GM18520 (cell line): ENCODE measurements at regions not wholly inside any gene's neighbourhood (a gene's known extent, or its start where the extent isn't known, plus 50 kb on each side); places are given as distances from the start of the nearest gene placed in this dataset.

Source experiments
- ATAC-seq: cut with Tn5 transposase; IDR thresholded peaks from one replicate; pipeline ENCODE4 v1.9.1; 2021; ENCODE audit not compliant: unreplicated experiment

- ATAC-seq = no peak
These were observed 261.3 kb downstream of the PIK3R1 start for GRCh38 chr5:68476854-68477253.

- no peak for ATAC-seq
These were observed 262.9 kb downstream of the PIK3R1 start for GRCh38 chr5:68478301-68479095.

DNA sequence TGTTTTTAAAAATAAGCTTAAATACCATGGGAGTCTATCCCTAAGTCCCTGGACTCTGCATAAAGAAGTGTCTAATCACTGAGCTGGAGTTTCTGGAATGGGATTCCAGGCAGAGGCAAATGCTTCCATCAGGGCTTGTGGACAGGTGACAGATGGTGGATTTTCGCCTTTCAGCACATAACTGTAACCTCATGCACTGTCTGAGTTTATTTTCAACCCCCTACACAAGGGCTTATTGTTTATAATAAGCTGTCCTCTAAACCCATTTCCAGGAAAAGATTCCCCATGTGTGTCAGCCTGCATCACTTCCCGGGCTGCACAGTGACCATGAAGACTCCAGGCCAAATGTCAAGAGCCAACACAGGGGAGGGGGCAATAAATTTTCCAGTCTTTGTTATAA, 264.0 kb downstream of the PIK3R1 start:
- no peak for ATAC-seq

DNA sequence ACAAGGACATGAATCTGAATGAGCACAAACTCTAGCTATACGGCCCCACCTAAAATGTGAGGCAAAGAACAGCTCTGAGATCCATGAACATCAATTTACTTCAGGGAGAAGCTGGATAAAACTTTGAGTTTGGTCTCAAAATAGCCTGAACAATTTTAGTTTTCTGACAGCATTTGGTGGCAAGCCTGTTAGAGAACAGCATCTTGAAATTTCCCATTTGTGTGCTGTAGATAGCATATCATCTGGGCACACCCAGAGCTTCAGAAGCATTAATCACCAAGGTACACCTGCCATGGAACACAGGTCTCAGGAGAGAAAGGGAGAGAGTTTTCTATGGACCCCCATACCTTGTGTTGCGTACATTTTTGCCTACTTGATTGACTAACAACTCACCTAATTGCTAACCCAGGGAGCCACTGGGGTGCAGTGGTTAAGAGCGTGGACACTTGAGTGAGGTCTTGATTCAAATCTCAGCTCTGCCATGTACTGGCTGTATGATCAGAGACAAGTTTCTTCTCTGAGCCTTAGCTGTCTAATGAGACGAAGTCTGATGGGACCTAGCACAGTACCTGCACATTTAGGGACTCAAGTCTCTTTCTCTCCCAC, 264.9 kb downstream of the PIK3R1 start:
- no peak for ATAC-seq

DNA sequence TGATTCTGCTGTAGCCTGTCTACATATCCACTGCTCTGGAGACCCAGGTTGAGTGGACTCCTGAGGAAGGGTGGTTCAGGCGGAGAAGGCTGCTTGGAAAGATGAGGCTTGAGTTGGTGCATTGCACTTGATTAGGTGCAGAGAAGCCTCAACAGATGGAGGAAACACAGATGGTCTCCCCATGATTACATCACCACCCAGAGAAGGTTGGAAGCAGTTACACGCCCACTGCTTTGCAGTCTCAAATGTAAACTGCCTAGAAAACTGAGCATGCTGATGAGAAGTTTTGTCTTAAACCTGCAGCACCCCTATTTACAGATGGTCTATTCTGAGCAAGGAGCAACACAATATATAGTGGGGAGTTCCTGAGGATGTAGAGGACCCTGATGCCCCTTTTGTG, 266.6 kb downstream of the PIK3R1 start:
- no peak for ATAC-seq

DNA sequence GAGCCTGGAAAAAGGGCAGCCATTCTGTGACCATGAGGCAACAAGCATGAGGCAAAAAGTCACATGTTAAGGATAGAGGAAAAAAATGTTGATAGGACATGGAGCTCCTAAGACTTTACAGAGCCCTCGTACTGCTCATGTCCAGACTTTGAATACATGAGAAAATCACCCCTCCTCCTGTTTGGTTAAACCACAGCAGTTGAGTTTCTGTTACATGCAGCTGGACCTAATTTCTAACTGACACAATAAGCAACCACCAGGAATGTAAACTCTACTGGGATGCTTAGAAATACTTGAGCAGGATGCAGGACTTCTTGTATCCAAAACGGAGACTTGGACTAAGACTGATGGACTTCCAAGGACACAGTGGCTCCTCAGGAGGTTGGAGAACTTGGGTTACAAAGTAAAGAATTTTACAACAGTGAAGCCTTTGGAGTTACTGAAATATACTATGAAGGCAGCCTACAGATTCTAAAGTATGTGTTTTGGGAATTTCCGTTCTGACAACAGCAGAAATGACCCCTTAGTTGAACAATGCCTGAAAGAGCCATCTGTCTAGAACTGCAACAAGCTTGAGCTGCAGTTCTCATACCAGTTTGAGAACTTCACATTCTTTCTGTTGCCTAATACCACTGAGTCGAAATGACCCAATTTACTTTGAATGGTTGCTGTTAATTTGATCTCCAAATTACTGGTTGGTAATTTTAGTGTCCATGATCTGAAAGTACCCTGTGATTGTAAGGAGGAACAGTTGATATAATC, 268.9 kb downstream of the PIK3R1 start:
- ATAC-seq = no peak

DNA sequence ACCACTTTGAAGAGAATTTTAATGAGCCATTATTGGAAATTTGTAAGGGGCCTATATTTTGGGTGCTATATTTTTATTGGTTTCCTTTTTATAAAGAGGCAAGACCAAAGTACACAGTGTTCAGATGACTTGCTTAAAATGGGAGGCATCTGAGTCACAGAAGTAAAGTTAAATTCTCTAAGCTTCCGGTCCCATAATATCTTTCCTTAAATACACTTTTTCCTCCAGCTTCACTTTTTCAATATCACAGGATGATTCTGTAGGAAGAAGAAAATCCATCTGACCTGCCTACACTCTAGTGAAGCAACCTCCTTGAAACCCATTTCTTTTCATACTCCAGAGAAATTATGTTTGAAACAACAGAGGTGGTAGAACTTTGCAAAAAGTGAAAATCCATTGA, 274.0 kb downstream of the PIK3R1 start:
- no peak for ATAC-seq

GRCh38 chr5:68490406-68490805, 274.9 kb downstream of the PIK3R1 start:
- ATAC-seq = no peak

DNA sequence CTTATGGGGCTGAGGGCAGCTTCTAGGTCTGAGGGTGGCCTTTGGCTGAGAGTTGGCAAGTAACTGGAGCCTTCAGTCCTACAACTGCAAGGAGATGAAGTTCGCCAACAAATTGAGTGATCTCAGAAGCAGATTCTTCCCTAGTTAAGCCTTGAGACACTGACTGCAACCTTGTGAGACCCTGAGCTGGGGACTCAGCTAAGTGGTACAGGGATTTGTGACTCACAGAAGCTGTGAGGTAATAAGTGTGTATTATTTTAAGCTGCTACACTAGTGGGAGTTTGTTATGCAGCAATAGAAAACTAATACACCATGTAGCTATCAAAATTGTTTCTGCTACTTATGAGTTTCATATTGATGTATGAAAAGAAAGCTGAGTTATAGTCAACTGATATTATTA, 279.2 kb downstream of the PIK3R1 start:
- ATAC-seq = no peak

GRCh38 chr5:68499987-68500386, 284.4 kb downstream of the PIK3R1 start:
- no peak for ATAC-seq

DNA sequence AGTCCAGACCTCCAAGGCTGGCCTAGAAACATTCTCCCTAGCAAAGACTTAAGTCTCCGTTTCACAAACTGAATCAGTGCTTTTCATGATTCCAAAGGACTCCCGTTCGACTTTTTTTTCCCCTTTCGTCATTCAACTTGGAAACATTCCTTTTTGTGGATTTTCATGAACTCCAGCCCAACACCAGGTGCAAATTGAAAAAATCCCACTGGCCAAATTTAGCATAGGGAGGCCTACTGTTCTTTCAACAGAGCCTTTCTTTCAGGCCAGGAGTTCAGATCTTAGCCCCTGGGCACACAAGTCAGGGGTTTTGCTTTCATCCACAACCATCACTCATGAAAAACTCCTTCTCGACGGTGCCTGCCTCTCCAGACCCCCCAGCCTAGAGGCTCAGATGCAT, 285.3 kb downstream of the PIK3R1 start:
- ATAC-seq = no peak

- no peak for ATAC-seq
These were observed 287.0 kb downstream of the PIK3R1 start for GRCh38 chr5:68502531-68502930.

DNA sequence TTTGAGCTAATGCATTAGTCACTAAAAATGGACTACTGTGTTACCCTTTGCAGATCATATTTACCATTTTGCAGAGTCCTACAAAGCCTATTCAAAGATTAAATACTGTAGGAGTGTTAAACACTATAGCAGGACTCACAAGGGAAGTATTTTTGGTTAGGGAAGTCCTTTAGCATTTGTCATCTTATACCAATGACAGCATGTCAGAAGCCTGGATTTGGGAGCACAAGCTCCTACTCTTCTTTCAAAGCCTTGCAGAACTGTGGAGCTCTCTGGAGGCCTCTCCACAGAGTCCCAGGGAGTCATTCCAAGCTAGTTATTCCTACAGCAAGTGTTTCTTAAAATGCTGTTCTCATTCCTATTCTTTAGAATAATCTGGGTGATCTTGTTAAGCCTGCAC, 288.8 kb downstream of the PIK3R1 start:
- no peak for ATAC-seq

DNA sequence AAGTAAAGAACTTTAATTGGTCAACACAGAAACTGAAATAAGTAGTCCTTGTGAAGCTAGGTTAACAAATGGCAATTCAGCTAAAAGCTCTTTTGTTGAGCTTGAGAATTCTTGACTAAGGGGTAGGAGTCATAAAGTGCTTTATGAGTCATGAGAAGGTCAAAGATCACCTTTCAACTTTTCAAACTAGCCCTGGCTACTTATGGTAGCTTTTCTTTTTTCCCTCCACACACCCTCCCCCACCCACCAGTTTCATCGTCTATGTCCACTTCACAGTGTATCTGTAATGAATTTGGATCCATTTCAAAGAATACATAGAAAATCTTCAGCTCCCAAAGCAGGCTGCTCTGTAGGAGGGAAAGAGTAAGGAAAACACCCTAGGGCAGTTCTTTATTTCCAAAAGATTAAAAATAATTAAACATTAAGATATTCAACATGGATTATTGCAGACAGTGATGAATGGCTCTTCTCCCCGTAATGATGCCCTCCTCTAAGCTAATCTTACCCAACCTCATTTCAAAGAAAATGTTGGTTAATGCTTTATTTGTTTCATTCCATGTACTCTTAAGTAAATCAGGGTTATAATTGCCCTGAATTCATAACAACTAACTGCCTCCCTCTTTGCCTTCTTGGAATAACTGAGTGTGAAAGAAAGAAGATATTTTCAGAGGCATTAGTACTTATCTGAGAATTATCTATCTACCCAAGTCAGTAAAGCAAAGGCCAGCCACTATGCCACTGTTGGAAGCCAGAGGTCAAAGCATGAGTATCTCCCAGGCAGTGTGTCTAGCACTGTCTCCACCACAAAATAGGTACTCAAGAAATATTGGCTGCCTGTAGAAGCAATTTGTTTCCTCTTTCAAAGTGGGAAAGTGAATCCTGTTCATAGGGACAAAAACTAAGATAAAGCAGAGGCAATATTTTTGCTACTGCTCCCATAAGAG, 290.6 kb downstream of the PIK3R1 start:
- ATAC-seq = no peak

DNA sequence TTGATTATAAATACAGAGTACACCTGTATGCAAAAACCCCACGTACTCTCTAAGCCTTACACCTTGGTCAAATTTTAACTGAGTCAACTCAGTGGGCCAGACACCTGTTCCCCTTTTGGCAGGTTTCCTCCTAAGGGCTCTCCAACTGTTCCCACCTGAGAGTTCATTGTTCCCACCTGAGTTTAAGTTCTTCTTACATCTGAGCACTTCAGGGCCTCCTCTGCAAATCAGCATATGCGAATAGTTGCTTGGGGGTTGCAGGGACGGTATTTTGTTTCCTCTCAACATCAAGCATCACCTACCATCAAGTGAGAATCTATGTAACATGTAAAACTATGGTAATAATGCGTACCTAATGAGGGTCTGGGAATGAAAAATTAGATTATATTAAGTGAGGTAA, 300.0 kb downstream of the PIK3R1 start:
- ATAC-seq = no peak

DNA sequence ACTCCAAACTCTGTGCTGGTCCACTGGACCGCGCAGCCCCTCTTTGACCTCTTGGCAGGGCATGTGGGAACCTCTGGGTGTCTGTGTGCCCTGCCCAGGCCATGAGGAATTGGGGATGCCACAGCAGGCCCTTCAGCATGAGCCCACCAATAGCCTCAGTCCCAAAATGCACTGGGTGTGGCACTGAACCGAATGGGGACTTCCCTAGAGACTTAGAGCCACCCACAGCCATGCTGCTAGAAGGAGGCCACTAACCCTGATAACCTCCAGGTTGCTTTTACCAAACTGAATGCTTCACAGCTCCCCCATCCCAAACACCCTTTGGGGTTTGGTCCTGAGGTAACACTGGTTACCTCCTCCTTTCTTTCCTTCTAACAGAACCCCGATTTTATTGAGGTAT, 302.7 kb downstream of the PIK3R1 start:
- no peak for ATAC-seq

DNA sequence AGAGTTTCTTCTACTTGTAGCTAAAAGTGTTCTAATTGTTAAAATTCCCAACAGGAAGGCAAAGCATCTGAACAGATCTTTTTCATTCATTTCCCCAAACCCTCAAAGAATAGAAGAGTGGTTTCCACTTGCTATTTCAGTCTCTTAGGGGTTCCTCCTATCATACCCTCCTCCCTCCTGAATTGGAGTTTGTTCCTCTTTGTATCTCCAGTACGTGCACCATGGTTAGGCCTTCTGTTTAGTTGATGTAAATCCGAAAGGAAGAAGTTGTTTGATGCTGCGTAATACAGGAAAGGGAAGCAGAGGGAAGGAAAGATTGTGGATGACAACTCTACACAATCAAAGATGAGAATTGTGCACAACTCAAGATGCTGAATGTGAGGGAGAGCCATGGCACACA, 303.6 kb downstream of the PIK3R1 start:
- ATAC-seq = no peak

DNA sequence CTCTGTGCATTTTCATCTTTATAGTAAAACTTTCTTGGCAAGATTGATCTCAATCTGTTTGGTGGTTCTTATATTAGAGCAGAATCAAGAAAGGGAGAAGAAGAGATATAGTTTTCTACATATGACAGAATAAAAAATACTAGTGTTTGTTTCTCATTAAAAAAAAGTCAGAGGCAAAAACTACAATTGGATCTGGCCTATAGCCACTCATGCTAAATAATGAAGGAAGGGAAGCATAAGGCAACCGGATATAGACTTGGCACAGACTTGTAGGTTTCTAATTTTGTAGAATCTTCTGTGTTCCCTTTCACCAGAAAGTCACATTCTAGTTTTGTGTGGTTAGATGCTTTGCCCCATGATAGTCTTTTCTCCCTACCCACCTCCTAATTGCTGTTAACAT, 306.2 kb downstream of the PIK3R1 start:
- ATAC-seq = no peak

DNA sequence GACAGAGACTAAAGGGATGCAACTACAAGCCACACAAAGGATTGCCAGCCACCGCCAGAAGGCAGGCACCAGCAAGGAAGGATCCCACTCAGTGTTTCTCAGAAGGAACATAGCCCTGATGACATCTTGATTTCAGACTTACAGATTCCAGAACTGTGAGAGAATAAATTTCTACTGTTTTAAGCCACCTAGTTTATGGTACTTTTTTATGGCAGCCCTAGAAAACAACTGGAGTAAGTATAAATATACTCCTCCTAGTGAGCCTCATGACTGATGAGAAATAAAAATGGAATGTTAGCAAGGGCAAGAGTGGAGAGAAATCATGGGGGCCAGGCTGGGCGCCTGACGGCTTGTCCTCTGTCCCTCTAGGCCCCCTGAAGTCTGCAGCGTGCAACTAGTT, 307.3 kb downstream of the PIK3R1 start:
- ATAC-seq = no peak

DNA sequence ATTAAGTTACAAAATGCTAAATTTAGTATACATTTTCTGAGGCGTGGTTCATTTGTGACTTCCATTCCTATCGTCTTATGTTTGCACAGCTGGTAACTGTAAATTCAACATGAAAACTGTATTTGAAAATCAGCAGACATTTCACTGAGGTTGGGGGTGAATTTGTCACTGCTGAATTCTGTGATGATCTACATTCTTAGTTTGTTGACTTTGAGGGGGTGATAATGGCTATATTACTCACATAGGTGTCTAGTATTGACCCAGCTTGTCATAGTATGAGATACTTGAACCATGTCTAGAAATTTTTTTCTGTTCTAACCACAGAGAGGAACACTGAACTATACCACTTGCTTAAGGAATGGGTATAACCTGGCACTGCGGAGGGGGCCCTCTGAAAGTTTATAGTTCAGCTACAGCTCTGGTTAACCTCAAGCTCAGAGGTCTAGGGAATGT, 313.3 kb downstream of the PIK3R1 start:
- no peak for ATAC-seq

GRCh38 chr5:68529581-68529980, 314.0 kb downstream of the PIK3R1 start:
- no peak for ATAC-seq
